PC-3 (cell line): ENCODE measurements at regions not wholly inside any gene's neighbourhood (a gene's known extent, or its start where the extent isn't known, plus 50 kb on each side); places are given as distances from the start of the nearest gene placed in this dataset.

ENCODE experiments used
- ATAC-seq: fragments of 200-7000 bp; cut with Tn5 transposase; 2 replicates; pipeline ENCODE4 v1.9.1; 2020; ENCODE audit warnings: mild to moderate bottlenecking, moderate library complexity
- BruUV-seq: library from RNA; stranded (reverse); fragments of 400-500 nt; replicated peaks from 2 replicates; lab custom pipeline; 2021; lab: Mats Ljungman, UMichigan
- CTCF ChIA-PET: fragments of 300-600 bp; sonication (Branson Sonifier 250); formaldehyde crosslinking; loops from one replicate; lab custom pipeline; 2022; ENCODE audit warnings: antibody characterized with exemption; lab: Charles Lee
- POLR2A ChIA-PET: fragments of 300-600 bp; sonication (Branson Sonifier 250); formaldehyde crosslinking; loops from one replicate; lab custom pipeline; 2022; ENCODE audit warnings: antibody characterized with exemption; ENCODE audit not compliant: unreplicated experiment; lab: Charles Lee
- DNase-seq: peaks from one replicate; pipeline ENCODE4 v3.0.0-alpha.2; 2015
- H2AFZ ChIP-seq: fragments of 300-600 bp; sonication (generic); 2 replicates; pipeline ENCODE4 v1.6.0; 2016; ENCODE audit warnings: antibody characterized with exemption, low read length
- H3F3A ChIP-seq: fragments of 300-600 bp; sonication (generic); one replicate; pipeline ENCODE4 v1.6.0; 2017; ENCODE audit warnings: antibody characterized with exemption, low read length, control low read depth, mild to moderate bottlenecking; ENCODE audit not compliant: unreplicated experiment
- H3K27ac ChIP-seq: fragments of 300-600 bp; sonication (generic); 2 replicates; pipeline ENCODE4 v1.5.1; 2016; ENCODE audit warnings: mild to moderate bottlenecking, low read length
- H3K27me3 ChIP-seq: fragments of 300-600 bp; sonication (generic); 2 replicates; pipeline ENCODE4 v1.6.1; 2016; ENCODE audit warnings: low read length, mixed read lengths
- H3K36me3 ChIP-seq: fragments of 300-600 bp; sonication (generic); 2 replicates; pipeline ENCODE4 v1.6.1; 2016; ENCODE audit warnings: low read depth, mixed run types, low read length, mixed read lengths
- H3K4me1 ChIP-seq: fragments of 300-600 bp; sonication (generic); 2 replicates; pipeline ENCODE4 v1.5.1; 2016; ENCODE audit warnings: low read length; ENCODE audit not compliant: insufficient read depth
- H3K4me2 ChIP-seq: fragments of 300-600 bp; sonication (generic); 2 replicates; pipeline ENCODE4 v1.6.0; 2016; ENCODE audit warnings: low read length
- H3K4me3 ChIP-seq: fragments of 300-600 bp; sonication (generic); 2 replicates; pipeline ENCODE4 v1.5.1; 2016; ENCODE audit warnings: mild to moderate bottlenecking, low read length, mixed read lengths
- H3K79me2 ChIP-seq: fragments of 300-600 bp; sonication (generic); 2 replicates; pipeline ENCODE4 v1.6.1; 2017; ENCODE audit warnings: low read length, mixed read lengths
- H3K9ac ChIP-seq: fragments of 300-600 bp; sonication (generic); 2 replicates; pipeline ENCODE4 v1.6.0; 2016; ENCODE audit warnings: mild to moderate bottlenecking, low read length
- H3K9me2 ChIP-seq: fragments of 300-600 bp; sonication (generic); replicated peaks from 2 replicates; pipeline ENCODE4 v1.6.1; 2016; ENCODE audit warnings: mixed run types, low read length, mixed read lengths
- H3K9me3 ChIP-seq: fragments of 300-600 bp; sonication (generic); 2 replicates; pipeline ENCODE4 v1.6.1; 2016; ENCODE audit warnings: low read length, mixed read lengths
- H4K20me1 ChIP-seq: fragments of 300-600 bp; sonication (generic); 2 replicates; pipeline ENCODE4 v1.6.1; 2016; ENCODE audit warnings: low read length, mixed read lengths
- CTCF ChIP-seq: fragments of 300-600 bp; sonication (generic); conservative IDR thresholded peaks from 2 replicates; pipeline ENCODE4 v1.5.1; 2017; ENCODE audit warnings: antibody characterized with exemption, low read depth, mild to moderate bottlenecking, low read length
- EZH2 ChIP-seq: fragments of 300-600 bp; sonication (generic); IDR thresholded peaks from one replicate; pipeline ENCODE4 v1.6.1; 2017; ENCODE audit warnings: antibody characterized with exemption, mild to moderate bottlenecking, low read length; ENCODE audit not compliant: unreplicated experiment
- EZH2phosphoT487 ChIP-seq: fragments of 300-600 bp; sonication (generic); IDR thresholded peaks from 2 replicates; pipeline ENCODE4 v1.6.1; 2018; ENCODE audit warnings: mild to moderate bottlenecking, antibody characterized with exemption, low read length, borderline replicate concordance
- intact Hi-C: fragments of 100-400 bp; cut with micrococcal nuclease; formaldehyde crosslinking; loops from 2 replicates; pipeline ENCODE4 v1.9.0; 2023

- no peaks in the 10 kb centered on the region for H3K79me2 ChIP-seq
- no peaks in the 10 kb centered on the region for H3K9me3 ChIP-seq
- no peaks in the 10 kb centered on the region for H3K36me3 ChIP-seq
- H3K9me2 ChIP-seq: no peaks in the 10 kb centered on the region
- peak overlapping the region; percentile 65 for H3K4me2 ChIP-seq
- no peaks in the 10 kb centered on the region for H4K20me1 ChIP-seq
- no peak overlapping the region for H3K4me3 ChIP-seq
- H3K27me3 ChIP-seq: no peaks in the 10 kb centered on the region
- H3K27ac ChIP-seq: peak overlapping the region; percentile 12; the same call in 1 of the 2 replicates
- no TSS peak for BruUV-seq
- H2AFZ ChIP-seq: no peak overlapping the region
- ATAC-seq (peak; percentile 94), DNase-seq (peak; percentile 88)
- no peak overlapping the region; the same call in 1 of the 2 replicates for H3K9ac ChIP-seq
- intact Hi-C loops: loop anchor here (5.0 kb wide), 1 partner anchor 53 kb away; no protein-coding TSS in a partner anchor
- peaks cover 26% of the 10 kb centered on the region for H3K4me1 ChIP-seq
- no peaks in the 10 kb centered on the region for H3F3A ChIP-seq
- ChIA-PET CTCF (no interaction called here), POLR2A (no interaction called here)
- TF ChIP-seq CTCF (no peak), EZH2phosphoT487 (no peak), EZH2 (no peak)
These were observed 76.5 kb upstream of the DLX2 start for GRCh38 chr2:172179045-172179701.

GRCh38 chr2:172181840-172182239, 79.1 kb upstream of the DLX2 start:
- CTCF ChIA-PET: interaction anchor here (0.7 kb wide), 1 partner anchor 259 kb away, joined by 3 read pairs; no protein-coding TSS in a partner anchor
- H3K9me3 ChIP-seq: no peaks in the 10 kb centered on the region; the same call in 1 of the 2 replicates
- DNase-seq: no peak
- no peak overlapping the region for H3K9ac ChIP-seq
- peak; percentile 59 for ATAC-seq
- H3K4me3 ChIP-seq: no peak overlapping the region
- H3K36me3 ChIP-seq: no peaks in the 10 kb centered on the region
- intact Hi-C loops: no loop called here
- peaks cover 26% of the 10 kb centered on the region for H3K4me1 ChIP-seq
- no peak overlapping the region for H3K27ac ChIP-seq
- no peak overlapping the region for H3K4me2 ChIP-seq
- no peaks in the 10 kb centered on the region for H3K9me2 ChIP-seq
- no peaks in the 10 kb centered on the region for H4K20me1 ChIP-seq
- no peaks in the 10 kb centered on the region for H3K79me2 ChIP-seq
- H3F3A ChIP-seq: no peaks in the 10 kb centered on the region
- TF ChIP-seq EZH2 (no peak), CTCF (no peak), EZH2phosphoT487 (no peak)
- no peak overlapping the region for H2AFZ ChIP-seq
- no TSS peak for BruUV-seq
- H3K27me3 ChIP-seq: no peaks in the 10 kb centered on the region
- POLR2A ChIA-PET: no interaction called here

GRCh38 chr2:172182624-172183023, 79.9 kb upstream of the DLX2 start:
- peaks cover 24% of the 10 kb centered on the region for H3K4me1 ChIP-seq
- no peaks in the 10 kb centered on the region for H3F3A ChIP-seq
- no peaks in the 10 kb centered on the region for H3K27me3 ChIP-seq
- ChIA-PET CTCF (no interaction called here), POLR2A (no interaction called here)
- H4K20me1 ChIP-seq: no peaks in the 10 kb centered on the region
- no peak overlapping the region for H3K4me2 ChIP-seq
- intact Hi-C loops: no loop called here
- H3K79me2 ChIP-seq: no peaks in the 10 kb centered on the region
- ATAC-seq (no peak), DNase-seq (no peak)
- no peak overlapping the region for H3K4me3 ChIP-seq
- H3K27ac ChIP-seq: no peak overlapping the region
- H3K9me3 ChIP-seq: no peaks in the 10 kb centered on the region; the same call in 1 of the 2 replicates
- no peak overlapping the region for H2AFZ ChIP-seq
- BruUV-seq: no TSS peak
- TF ChIP-seq EZH2 (no peak), EZH2phosphoT487 (no peak), CTCF (no peak)
- H3K9me2 ChIP-seq: no peaks in the 10 kb centered on the region
- H3K9ac ChIP-seq: no peak overlapping the region
- no peaks in the 10 kb centered on the region for H3K36me3 ChIP-seq
